GM12892 (cell line): ENCODE measurements at regions not wholly inside any gene's neighbourhood (a gene's known extent, or its start where the extent isn't known, plus 50 kb on each side); places are given as distances from the start of the nearest gene placed in this dataset.
"Not testable (repeated sequence)": the region's sequence is repeated elsewhere in the genome, so short reads cannot be mapped to it uniquely, and the experiment has no call there.

ENCODE experiments used
- DNase-seq: peaks from one replicate; pipeline ENCODE4 v3.0.0; 2011; ENCODE audit not compliant: insufficient read length
- FAIRE-seq: peaks from 2 replicates; lab custom pipeline; 2011; peaks lifted over from hg19 to GRCh38; lab: Jason Lieb, UNC
- POLR2A ChIP-seq: IDR thresholded peaks from 2 replicates; pipeline ENCODE4 v1.6.1; 2011; ENCODE audit warnings: low read depth, low read length, control low read depth
- POLR2AphosphoS5 ChIP-seq: IDR thresholded peaks from 2 replicates; pipeline ENCODE4 v1.6.1; 2011; ENCODE audit warnings: low read depth, low read length, control low read depth
- TAF1 ChIP-seq: IDR thresholded peaks from 2 replicates; pipeline ENCODE4 v1.6.1; 2011; ENCODE audit warnings: low read depth, mild to moderate bottlenecking, control low read depth, low read length, borderline replicate concordance

- FAIRE-seq (no peak), DNase-seq (no peak)
- TF ChIP-seq TAF1, result no peak
Observed at GRCh38 chr7:4500812-4501211, 181.3 kb upstream of the FOXK1 start.

- FAIRE-seq, DNase-seq: not testable (repeated sequence)
Observed at GRCh38 chr7:4507886-4508285, 174.2 kb upstream of the FOXK1 start.

DNA sequence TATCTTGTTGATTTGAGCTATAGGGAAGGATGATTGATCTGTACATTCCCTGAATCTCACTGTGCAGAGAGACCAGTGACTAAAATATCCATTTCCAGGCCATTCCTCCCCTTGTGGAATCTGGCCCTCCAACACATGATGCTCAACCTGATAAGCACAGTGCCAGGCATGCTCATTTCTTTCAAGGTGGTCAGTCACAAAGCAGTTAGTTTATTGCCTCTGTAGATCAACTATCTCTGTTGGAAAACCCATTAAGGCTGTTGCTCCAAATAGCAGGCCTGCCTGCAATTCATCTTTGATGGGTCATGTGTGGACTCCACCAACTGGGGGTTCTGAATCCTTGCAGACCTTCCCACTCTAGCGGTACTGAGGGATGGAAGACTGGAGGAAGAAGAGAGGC, 168.6 kb upstream of the FOXK1 start:
- DNase-seq (no peak), FAIRE-seq (no peak)
- TF ChIP-seq POLR2A, result no peak

GRCh38 chr7:4519819-4520520, 162.1 kb upstream of the FOXK1 start:
- FAIRE-seq (no peak), DNase-seq (no peak)
- TF ChIP-seq POLR2A, result no peak
- TF ChIP-seq POLR2AphosphoS5, result no peak
- no peak for TF ChIP-seq TAF1

- no peak for FAIRE-seq
Observed at GRCh38 chr7:4523219-4523618, 158.9 kb upstream of the FOXK1 start.

GRCh38 chr7:4523873-4524272, 158.2 kb upstream of the FOXK1 start:
- FAIRE-seq (no peak), DNase-seq (no peak)
- TF ChIP-seq POLR2AphosphoS5 (no peak), TAF1 (no peak), POLR2A (no peak)

More at GRCh38 chr7:4523219-4523618, 158.9 kb upstream of the FOXK1 start:
- no peak for DNase-seq
- TF ChIP-seq POLR2A, result no peak
- no peak for TF ChIP-seq TAF1
- TF ChIP-seq POLR2AphosphoS5, result no peak

GRCh38 chr7:4525884-4526283, 156.2 kb upstream of the FOXK1 start:
- FAIRE-seq, result no peak
- no peak for DNase-seq
- no peak for TF ChIP-seq POLR2AphosphoS5
- no peak for TF ChIP-seq TAF1
- TF ChIP-seq POLR2A, result no peak

- no peak for TF ChIP-seq POLR2AphosphoS5
- no peak for TF ChIP-seq POLR2A
- TF ChIP-seq TAF1, result no peak
- no peak for DNase-seq
- FAIRE-seq, result no peak
Observed at GRCh38 chr7:4527988-4528636, 154.0 kb upstream of the FOXK1 start.

DNA sequence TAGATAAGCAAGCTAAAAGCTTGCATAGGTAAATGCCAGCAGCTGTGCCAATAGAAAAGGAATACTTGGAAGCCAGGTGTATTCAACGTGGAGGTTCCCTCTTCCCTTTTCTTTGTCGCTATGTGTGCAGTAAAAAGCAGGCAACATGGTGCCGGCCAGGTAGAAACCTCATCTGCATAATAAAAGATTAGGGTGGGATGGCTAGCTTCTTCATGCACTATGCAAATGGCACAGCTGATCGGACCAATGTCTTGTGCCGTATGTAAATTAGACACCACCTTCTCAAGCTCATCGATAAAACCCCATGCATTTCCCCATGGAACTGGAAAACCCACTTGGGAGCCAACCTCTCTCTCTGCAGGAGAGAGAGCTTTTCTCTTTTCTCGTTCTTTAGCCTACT, 150.9 kb upstream of the FOXK1 start:
- TF ChIP-seq POLR2AphosphoS5 (no peak), TAF1 (no peak)
- FAIRE-seq (no peak), DNase-seq (no peak)

- not testable (repeated sequence) for FAIRE-seq, DNase-seq
Observed at GRCh38 chr7:4533339-4533738, 148.8 kb upstream of the FOXK1 start.

DNA sequence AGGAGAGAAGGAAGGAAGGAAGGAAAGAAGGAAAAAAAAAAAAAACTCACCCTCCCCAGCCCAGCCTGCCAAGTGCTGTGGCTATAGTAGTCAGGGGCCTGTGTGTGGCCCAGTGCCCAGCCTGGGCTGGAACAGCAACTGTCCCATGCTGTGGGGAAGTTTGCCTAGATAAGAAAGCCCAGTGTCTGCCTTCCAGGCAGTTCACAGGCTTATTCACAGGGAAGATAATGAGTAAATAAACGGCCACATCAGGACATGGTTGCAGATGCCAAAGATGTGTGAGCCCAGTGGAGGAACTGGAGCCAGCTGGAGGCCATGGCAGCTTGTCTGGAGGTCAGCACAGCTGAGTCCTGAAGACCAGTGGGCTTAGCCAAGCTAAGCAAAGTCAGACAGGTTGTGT, 132.4 kb upstream of the FOXK1 start:
- TF ChIP-seq POLR2AphosphoS5 (no peak), POLR2A (no peak), TAF1 (no peak)
- DNase-seq, result no peak
- FAIRE-seq, result no peak

DNA sequence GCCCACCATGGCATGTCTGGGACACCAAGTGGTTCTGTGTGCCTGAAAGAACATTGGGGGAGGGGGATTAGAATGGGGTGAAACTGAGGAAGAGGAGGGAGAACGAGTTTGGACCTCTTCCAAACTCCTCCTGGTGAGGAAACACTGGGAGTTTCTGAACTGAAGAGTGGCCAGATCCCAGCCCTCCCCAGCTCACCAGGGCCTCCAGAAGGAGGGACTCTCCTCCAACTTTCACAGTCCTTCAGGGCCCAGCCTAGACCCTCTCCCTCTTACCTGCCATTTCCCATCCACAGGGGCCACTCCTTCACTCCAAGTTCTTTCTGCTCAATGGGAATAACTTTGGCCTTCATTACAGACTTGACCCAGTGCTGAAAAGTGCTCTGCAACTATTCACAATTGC, 132.0 kb upstream of the FOXK1 start:
- DNase-seq (no peak), FAIRE-seq (no peak)
- TF ChIP-seq TAF1 (no peak), POLR2A (no peak), POLR2AphosphoS5 (no peak)

GRCh38 chr7:4552985-4553384, 129.1 kb upstream of the FOXK1 start:
- DNase-seq (no peak), FAIRE-seq (no peak)
- no peak for TF ChIP-seq TAF1
- no peak for TF ChIP-seq POLR2AphosphoS5
- TF ChIP-seq POLR2A, result no peak
